ENCODE measurements at regions not wholly inside any gene's neighbourhood (a gene's known extent, or its start where the extent isn't known, plus 50 kb on each side); places are given as distances from the start of the nearest gene placed in this dataset.
"Not testable (repeated sequence)": the region's sequence is repeated elsewhere in the genome, so short reads cannot be mapped to it uniquely, and the experiment has no call there.

DNA sequence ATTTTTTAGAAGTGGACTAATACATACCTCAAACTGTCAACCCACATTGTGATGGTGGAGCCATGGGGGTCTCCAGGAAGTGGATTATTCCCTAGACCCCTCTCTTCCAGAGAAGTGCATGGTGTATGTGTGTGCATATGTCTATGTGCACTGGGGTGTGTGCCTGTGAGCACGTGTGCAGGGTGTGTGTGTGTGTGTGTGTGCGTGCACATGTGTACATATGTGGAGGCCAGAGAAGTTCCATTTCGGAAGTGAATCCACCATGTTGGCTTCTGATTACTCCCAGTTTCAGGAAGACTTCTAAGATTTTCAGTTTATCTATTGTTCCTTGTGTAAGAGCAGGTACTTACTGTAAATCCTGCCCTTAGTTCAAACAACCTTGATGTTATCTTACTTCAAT, 208.5 kb upstream of the SULF2 start:
- no peak for DNase-seq

DNA sequence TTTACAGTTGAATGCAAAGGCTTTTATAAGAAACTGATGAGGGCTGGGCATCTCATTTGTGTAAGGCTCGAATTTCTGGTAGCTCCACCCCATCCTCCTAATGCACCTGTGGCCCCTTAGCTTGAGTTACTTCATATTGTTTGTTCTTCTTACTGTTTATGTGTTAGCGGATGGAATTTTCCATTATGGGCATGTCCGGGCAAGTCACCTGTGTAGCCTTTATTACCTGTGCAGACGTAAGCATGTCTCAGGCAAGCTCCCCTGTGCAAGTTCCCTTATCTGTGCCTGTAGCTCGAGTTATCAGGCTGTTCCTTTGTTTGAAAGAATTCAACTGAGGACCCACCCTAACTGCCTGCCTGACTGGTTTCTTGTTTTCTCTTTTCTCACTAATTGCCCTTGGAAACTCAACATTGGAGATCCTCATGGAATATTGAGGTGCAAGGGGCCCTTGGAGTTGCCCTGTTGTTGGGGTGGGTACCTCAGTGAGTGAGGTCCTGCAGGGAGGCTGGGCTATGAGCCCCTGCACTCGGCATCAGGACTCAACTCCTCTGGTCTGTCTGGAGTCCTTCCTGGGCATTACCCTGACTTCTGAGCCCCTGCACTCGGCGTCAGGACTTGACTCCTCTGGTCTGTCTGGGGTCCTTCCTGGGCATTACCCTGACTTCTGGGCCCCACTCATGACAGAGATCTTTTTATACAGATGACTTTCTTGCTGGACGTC, 207.9 kb upstream of the SULF2 start:
- DNase-seq = no peak

DNA sequence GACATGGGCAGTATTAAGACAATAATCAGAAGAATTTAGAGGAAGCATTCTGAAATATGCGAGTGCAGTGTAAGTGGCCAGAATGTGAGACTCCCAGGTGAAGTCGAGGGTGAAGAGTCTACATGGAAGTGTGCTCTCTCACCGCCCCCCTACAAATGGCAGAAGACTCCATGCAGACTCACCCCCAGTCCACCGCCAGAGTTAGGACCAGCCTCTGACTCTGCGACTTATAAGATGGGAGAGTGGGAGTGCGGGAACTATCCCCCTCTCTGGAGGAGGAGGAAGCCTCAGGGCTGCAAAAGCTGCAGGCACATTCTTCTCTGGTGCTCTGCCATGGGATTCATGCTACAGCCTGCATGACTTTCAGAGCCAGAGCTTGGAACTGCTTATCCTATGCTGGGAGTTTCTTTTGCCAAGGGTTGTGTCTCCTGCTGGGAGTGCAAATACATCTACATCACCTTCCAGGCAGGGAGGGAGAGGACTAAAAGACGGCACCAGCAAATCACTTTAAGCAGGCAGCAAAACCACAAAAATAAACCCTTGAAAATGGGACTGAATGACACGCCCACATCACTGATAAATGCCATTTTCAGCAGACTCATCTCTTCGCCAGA, 206.7 kb upstream of the SULF2 start:
- DNase-seq = no peak

GRCh38 chr20:47990507-47991150, 205.3 kb upstream of the SULF2 start:
- no peak for DNase-seq

DNA sequence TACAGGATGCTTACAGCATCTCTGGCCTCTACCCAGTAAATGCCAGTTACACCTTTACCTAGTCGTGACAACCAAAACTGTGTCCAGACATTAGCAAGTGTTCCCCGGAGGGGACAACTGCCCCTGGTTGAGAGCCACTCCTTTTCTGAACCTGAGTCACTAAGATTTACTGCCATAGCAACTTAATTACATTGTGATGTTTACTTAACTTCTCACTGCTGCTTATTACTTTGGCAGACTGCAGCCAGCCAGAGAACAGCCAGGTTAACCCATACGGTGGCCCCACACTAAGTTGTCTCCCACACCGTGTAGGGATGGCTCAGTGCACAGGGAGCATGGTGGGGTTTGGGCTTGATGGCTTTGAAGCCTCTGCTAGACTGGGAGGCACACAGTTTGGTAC, 204.7 kb upstream of the SULF2 start:
- DNase-seq = no peak

DNA sequence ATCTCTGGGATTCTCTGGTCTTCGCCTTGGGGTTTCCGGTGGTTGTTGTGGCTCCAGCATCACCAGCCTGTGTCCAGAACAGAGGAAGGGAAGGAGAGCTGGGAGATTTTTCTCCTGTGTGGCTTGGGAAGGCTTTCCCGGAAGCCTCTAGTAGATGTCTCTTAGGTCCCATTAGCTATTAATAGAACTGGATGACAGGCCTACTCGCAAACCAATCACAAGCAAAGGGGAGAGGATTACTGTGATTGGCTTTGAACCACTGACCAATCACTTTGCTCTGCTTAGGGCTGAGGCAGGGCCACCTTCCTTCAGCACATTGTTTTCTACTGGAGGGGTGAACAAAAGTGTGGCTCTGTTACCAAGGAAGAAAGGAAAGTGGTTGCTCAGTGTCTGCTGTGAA, 203.4 kb upstream of the SULF2 start:
- DNase-seq = no peak

GRCh38 chr20:47985092-47985850, 200.0 kb upstream of the SULF2 start:
- no peak for DNase-seq

GRCh38 chr20:47984437-47984836, 199.2 kb upstream of the SULF2 start:
- DNase-seq = no peak

GRCh38 chr20:47983642-47984041, 198.4 kb upstream of the SULF2 start:
- not testable (repeated sequence) for DNase-seq

GRCh38 chr20:47982574-47983360, 197.5 kb upstream of the SULF2 start:
- DNase-seq = no peak

GRCh38 chr20:47981222-47981621, 195.9 kb upstream of the SULF2 start:
- DNase-seq = no peak

GRCh38 chr20:47980336-47981177, 195.3 kb upstream of the SULF2 start:
- no peak for DNase-seq

DNA sequence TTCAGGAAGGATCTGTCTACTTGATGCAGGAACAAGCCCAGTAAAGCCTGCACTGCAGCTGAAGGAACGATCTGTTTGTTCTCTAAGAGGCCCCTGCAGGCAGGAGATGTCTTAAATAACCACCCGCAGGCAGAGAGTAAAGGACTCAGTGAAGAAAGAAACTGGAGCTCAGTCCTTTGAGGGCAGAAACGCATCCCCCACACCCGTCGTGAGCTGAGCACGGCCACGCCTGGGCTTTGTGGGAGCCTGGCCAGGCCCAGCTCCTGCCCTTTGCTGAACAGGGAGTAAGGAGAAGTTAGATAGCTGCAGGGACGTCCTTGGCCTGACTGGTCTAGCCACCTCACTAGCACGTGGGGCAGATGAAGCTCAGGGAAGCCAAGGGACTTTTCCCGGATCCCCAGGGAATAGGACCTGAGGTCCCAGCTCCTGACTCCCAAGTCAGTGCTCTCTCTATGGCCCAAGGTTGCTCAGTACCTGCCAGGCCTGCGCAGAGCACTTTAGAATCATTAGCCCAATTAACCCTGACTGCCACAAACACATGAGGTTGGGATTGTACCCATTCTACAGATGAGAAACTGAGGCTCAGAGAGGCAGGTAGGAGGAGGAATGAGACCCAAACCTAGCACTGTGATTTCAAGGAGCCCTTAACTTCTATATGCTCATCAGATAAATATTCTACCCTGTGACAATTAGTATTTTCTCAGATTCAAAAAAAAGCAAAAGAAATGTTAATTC, 194.2 kb upstream of the SULF2 start:
- not testable (repeated sequence) for DNase-seq

DNA sequence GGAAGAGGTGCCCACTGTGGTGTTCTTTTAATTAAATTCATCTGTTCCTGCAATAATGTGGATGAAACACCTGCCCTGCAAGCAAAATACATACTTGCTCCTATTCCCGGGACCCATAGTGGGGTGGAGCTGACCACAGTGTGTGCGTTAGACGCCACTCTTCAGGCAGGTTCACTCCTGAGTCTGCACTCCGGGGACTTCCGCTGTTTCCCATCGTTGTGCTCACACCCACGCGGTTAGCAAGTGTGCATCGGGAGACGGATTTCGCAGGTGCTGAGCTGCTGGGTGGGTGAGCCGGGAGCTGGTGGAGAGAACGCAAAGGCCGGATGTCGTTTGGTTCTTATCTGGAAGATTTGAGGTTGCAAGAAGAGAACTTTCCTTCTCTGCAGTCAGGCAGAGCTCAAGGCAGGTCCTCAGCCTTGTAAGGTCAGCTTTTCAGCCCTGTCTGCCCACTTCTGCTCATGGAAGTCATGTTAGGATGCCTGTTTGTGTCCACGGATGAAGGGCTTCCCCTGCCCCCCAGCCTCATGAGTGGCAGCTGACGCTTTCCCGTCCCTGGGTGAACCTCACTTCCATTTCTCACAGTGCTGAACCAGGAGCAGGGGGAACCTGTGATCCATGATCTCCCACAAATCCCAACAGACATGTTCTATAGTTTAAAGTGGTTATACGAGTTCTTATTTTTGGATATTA, 193.3 kb upstream of the SULF2 start:
- not testable (repeated sequence) for DNase-seq

DNA sequence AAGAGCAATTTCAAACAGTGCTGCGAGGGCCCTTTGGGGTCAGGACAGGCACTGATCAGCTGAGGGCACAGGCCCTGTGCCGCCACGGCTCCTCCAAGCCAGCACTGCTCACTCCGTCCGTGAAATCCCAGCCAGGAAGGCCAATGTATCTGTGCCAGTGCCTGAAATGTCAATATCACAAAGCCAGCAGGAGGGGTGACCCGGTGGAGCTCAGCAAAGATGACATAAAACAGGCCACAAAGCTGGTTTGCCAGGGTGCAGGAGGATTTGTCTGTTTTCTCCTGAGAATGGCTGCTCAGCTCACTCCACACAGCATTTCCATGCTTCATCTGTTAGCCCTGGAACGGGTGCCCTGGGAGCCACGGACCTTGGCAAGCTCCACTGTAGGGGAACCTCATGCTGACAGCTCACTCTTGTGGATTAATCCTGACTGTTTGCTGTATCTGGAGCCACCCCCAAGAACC, 192.5 kb upstream of the SULF2 start:
- DNase-seq = not testable (repeated sequence)

DNA sequence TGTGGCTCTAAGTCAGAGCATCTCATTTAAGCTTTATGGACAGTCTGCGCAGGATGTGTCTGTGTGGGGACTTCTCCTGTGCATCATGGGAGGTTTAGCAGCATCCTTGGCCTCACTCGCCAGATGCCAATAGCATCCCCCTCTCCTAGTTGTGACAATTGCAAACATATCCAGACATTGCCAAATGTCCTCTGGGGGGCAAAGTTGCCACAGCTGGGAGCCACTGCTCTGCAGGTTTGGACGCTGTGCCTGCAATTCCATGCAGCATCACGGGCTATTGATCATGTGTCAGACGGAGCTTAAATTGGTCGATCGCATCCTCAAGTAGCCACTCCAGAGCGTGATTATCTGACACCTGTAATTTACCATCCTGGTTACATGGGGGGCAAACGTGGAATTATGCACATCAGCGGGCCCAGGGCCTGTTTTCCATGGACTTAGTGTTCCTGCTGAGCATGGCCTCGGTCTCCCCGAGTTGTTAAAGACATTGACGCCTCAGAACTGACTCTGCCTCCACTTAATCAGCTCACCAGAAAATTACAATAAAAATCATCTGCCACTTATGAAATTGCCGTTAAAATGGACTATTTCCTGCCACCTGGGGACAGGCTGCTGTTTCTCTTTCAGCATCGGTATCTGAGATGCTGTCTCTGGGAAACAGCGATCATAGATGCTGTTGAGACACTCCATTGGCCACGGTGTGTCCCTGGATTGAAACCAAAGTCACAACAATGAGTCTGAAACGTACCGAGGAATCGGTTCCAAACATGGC, 191.9 kb upstream of the SULF2 start:
- DNase-seq = not testable (repeated sequence)

DNA sequence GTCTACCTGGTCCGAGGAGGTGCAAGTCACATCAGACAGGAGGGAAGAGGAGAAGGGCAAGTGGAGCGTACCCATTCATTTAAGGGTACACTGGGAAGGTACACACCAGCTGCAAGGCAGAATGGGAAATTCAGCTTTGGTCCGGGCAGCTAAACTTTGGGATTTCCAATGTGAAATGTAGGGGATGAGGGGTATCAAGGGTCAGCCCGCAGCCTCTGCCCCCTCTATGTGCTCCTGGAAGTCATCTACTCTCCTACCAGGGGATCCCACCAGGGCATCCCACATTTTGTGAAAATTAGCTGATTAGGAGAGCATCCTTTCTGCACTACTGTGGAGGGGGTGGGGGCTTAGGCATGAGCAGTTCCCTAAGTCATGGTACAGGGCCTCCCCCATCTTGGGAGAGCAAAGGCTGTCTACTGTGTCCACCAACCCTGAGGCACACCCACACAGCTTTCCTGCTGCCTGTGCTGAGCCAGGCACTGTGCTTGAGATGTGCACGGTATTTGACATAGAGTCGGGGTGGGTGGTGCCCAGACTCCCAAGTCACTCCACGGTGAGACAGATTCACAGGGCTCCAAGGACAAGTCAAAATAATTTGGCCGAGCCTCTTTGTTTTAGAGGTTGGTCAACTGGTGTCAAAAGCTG, 189.1 kb upstream of the SULF2 start:
- no peak for DNase-seq

DNA sequence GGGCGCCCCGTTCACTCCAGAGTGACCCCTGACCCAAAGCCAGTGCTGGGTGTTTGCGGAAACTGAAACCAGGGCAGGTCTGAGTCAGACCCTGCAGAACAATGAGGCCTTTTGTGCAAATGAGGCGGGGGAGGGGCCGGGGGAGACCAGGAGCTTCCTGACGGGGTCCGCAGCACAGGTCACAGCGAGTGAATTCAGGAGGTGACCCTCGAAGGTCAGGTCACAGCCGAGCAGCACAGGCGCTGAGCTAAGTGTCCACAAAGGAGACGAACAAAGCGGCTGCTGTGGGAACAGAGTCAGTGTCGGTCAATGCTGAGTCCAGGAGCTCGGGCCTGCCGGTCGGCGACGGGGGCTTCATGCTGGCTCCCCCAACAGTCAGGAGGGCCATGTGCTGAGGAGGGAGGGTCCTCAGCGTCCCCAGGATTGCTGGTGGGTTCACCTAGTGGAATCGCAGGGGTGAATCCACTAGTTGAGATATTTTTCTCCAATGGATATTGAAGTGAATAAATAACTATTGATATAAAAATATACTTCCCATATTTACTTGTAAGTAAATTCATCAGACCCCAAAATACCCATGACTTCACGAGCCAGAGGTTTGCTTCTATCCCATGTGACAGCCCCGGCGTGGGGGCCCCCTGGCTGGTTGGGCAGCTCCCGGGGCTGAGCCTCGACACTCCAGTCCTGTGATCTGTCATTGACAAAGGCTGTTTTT, 188.4 kb upstream of the SULF2 start:
- no peak for DNase-seq

Measured in T-helper 2 cell (primary cell).